ENCODE measurements at regions not wholly inside any gene's neighbourhood (a gene's known extent, or its start where the extent isn't known, plus 50 kb on each side); places are given as distances from the start of the nearest gene placed in this dataset.

GRCh38 chr2:65710779-65711295 is 278.4 kb upstream of the SPRED2 start:
- H3K27me3 ChIP-seq (ENCODE audit: control insufficient read depth in 2 of 2, insufficient read depth in 2 of 2, low read length in 2 of 2): no peaks in the 10 kb centered on the region
- no peak for TF ChIP-seq CTCF (IDR thresholded peaks at IDR 0.05)
- H3K27ac ChIP-seq (ENCODE audit: low read depth in 1 of 2, low read length in 2 of 2): no peak overlapping the region
- no CpG with 5 or more reads among the region's 2 CpGs for WGBS (ENCODE audit: insufficient coverage)
- intact Hi-C loops (cut with micrococcal nuclease): no loop called here
- no peak for DNase-seq
- H3K79me2 ChIP-seq (ENCODE audit: insufficient read depth, low read length): no peaks in the 10 kb centered on the region
- no peaks in the 10 kb centered on the region for H3K4me1 ChIP-seq (ENCODE audit: control insufficient read depth in 1 of 2, insufficient read depth in 2 of 2, low read length in 2 of 2)
- Mint-ChIP-seq H3K4me3 (no peak overlapping the region), H3K36me3 (no peaks in the 10 kb centered on the region), H3K9me3 (peaks cover 0 to 2% (median 0%) of the 10 kb centered on the region in 7 donors), H3K27me3 (ENCODE audit: low read depth in 3 of 3) (peaks cover 1 to 10% (median 3%) of the 10 kb centered on the region in 3 donors), H3K4me1 (no peaks in the 10 kb centered on the region), H3K27ac (no peak overlapping the region)
- no peak overlapping the region for H2AFZ ChIP-seq (ENCODE audit: insufficient read depth, low read depth, low read length, poor library complexity, severe bottlenecking)
- no peaks in the 10 kb centered on the region for H3K9me3 ChIP-seq (replicated peaks in 1 of 2; ENCODE audit: control insufficient read depth in 1 of 2, insufficient read depth in 1 of 2, low read length in 2 of 2)
- no peak overlapping the region for H3K9ac ChIP-seq (ENCODE audit: insufficient read depth, low read length, poor library complexity, severe bottlenecking)
- H4K20me1 ChIP-seq (ENCODE audit: insufficient read depth, low read length): no peaks in the 10 kb centered on the region
- no peak overlapping the region for H3K4me2 ChIP-seq (replicated peaks; ENCODE audit: extremely low read depth, low read length, poor library complexity, severe bottlenecking)
- no peak overlapping the region for H3K4me3 ChIP-seq (replicated peaks in 1 of 3; ENCODE audit: low read depth in 2 of 3, low read length in 3 of 3)
- H3K36me3 ChIP-seq (replicated peaks in 1 of 2; ENCODE audit: control insufficient read depth in 1 of 2, insufficient read depth in 2 of 2, low read length in 2 of 2): no peaks in the 10 kb centered on the region

GRCh38 chr2:65710356-65710755 is 278.0 kb upstream of the SPRED2 start:
- Histone ChIP-seq H2AFZ (ENCODE audit: insufficient read depth, low read depth, low read length, poor library complexity, severe bottlenecking) (no peak overlapping the region), H3K4me1 (ENCODE audit: control insufficient read depth in 1 of 2, insufficient read depth in 2 of 2, low read length in 2 of 2) (no peaks in the 10 kb centered on the region), H3K27me3 (ENCODE audit: control insufficient read depth in 2 of 2, insufficient read depth in 2 of 2, low read length in 2 of 2) (no peaks in the 10 kb centered on the region), H3K9ac (ENCODE audit: insufficient read depth, low read length, poor library complexity, severe bottlenecking) (no peak overlapping the region), H3K36me3 (replicated peaks in 1 of 2; ENCODE audit: control insufficient read depth in 1 of 2, insufficient read depth in 2 of 2, low read length in 2 of 2) (no peaks in the 10 kb centered on the region), H3K79me2 (ENCODE audit: insufficient read depth, low read length) (no peaks in the 10 kb centered on the region), H3K4me3 (replicated peaks in 1 of 3; ENCODE audit: low read depth in 2 of 3, low read length in 3 of 3) (no peak overlapping the region), H3K27ac (ENCODE audit: low read depth in 1 of 2, low read length in 2 of 2) (no peak overlapping the region), H3K9me3 (replicated peaks in 1 of 2; ENCODE audit: control insufficient read depth in 1 of 2, insufficient read depth in 1 of 2, low read length in 2 of 2) (no peaks in the 10 kb centered on the region), H3K4me2 (replicated peaks; ENCODE audit: extremely low read depth, low read length, poor library complexity, severe bottlenecking) (no peak overlapping the region), H4K20me1 (ENCODE audit: insufficient read depth, low read length) (no peaks in the 10 kb centered on the region)
- Mint-ChIP-seq H3K4me1 (no peaks in the 10 kb centered on the region), H3K4me3 (no peak overlapping the region), H3K27me3 (ENCODE audit: low read depth in 3 of 3) (peaks cover 1 to 10% (median 3%) of the 10 kb centered on the region in 3 donors), H3K27ac (peak overlapping the region in 1 of 7 donors; percentile 27), H3K36me3 (no peaks in the 10 kb centered on the region), H3K9me3 (peaks cover 0 to 2% (median 0%) of the 10 kb centered on the region in 7 donors)
- intact Hi-C loops (cut with micrococcal nuclease): no loop called here
- DNase-seq: no peak
- TF ChIP-seq CTCF (IDR thresholded peaks at IDR 0.05): no peak
- WGBS (ENCODE audit: insufficient coverage): 93% methylated on average over 4 of the region's 5 CpGs

Data from CD14-positive monocyte (primary cell).